ENCODE measurements at regions not wholly inside any gene's neighbourhood (a gene's known extent, or its start where the extent isn't known, plus 50 kb on each side); places are given as distances from the start of the nearest gene placed in this dataset.

DNA sequence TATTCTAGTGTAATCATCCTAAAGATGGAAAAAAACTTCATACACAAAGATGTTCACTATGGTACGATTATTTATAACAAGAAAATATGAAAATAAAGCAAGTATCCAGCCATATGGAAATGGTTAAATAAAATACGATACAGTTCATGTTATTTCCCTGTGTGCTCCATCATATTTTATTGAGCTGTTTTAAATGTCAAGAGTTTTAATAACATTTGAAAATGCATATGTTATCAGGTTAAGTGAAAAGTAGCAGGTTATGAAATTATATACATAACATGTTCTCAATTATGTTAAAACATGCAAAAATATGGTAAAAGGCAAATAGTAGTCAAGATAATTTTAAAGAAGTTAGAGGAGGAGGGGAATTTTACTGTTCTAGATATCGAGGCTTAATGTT lies 192.0 kb downstream of the HNRNPD start:
- DNase-seq (ENCODE audit: low read depth): no peak
- H3K4me3 ChIP-seq (ENCODE audit: low read length): no peak overlapping the region
- TF ChIP-seq, protein P1, sequence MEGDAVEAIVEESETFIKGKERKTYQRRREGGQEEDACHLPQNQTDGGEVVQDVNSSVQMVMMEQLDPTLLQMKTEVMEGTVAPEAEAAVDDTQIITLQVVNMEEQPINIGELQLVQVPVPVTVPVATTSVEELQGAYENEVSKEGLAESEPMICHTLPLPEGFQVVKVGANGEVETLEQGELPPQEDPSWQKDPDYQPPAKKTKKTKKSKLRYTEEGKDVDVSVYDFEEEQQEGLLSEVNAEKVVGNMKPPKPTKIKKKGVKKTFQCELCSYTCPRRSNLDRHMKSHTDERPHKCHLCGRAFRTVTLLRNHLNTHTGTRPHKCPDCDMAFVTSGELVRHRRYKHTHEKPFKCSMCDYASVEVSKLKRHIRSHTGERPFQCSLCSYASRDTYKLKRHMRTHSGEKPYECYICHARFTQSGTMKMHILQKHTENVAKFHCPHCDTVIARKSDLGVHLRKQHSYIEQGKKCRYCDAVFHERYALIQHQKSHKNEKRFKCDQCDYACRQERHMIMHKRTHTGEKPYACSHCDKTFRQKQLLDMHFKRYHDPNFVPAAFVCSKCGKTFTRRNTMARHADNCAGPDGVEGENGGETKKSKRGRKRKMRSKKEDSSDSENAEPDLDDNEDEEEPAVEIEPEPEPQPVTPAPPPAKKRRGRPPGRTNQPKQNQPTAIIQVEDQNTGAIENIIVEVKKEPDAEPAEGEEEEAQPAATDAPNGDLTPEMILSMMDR (conservative IDR thresholded peaks at IDR 0.05; ENCODE audit: low read length): no peak

DNA sequence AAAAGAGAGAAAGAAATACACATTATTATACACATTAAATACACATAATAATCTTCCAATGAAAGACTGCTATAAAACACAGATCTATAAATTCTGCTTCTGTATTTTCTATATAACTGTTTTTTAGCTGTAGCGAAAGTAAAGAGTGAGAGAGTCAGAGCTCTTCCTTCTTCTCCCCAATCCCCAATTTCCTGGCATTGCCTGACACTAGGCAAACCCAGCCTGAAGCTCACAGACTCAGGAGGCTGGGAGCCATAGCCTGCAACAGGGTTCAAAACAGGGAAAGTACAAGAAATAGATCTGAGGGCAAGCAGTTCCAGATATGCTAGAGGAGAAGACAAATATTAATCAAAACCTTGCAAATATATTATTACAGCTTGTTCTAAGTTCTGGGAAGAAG lies 201.6 kb downstream of the HNRNPD start:
- H3K4me3 ChIP-seq (ENCODE audit: low read length): no peak overlapping the region
- no peak for DNase-seq (ENCODE audit: low read depth)
- TF ChIP-seq, protein P1 (conservative IDR thresholded peaks at IDR 0.05; ENCODE audit: low read length): no peak

DNA sequence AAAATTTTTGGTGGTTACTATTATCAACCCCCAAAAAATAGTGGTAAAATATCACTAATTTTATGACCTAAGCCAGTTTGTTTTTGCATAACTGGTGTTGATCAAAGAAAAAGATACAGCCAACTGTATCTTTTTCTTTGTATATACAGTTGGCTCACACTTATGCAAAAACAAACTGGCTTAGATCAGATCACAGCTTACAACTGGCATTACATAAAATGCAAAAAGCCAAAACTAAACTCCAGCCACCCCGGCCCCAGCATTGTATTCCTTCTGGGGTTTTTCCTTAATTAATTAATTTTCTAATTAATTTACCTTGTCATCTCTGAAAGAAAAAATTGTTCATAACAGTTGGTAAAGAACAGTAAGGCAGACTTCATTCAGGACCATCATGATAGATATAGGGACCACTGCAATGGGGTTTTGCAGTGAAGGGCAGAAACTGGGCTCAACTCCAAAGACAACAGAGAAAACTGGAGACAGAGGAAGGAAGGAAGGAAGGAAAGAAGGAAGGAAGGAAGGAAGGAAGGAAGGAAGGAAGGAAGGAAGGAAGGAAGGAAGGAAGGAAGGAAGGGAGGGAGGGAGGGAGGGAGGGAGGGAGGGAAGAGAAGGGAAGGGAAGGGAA lies 202.1 kb downstream of the HNRNPD start:
- no peak for DNase-seq (ENCODE audit: low read depth)
- H3K4me3 ChIP-seq (ENCODE audit: low read length): no peak overlapping the region
- TF ChIP-seq, protein P1 (conservative IDR thresholded peaks at IDR 0.05; ENCODE audit: low read length): no peak

DNA sequence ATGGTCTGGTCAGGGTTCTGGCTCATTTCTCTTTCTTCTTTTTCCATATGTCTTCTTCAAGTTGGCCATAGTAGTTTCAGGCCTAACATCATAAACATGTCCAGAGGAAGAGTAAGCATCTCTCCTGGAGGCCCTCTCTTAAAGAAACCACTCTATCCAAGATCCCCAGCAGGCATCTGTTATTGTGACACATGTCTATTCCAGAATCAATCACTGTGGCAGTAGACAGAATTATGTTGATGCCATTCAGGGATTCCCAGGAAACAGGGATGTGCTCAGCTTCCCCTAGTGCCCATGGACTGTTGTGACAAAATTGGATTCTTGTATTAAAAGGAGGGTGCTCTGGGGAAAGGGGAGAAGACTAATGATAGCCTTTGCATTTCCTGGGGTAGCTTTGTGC lies 224.0 kb downstream of the HNRNPD start:
- H3K4me3 ChIP-seq (ENCODE audit: low read length): no peak overlapping the region
- DNase-seq (ENCODE audit: low read depth): no peak
- TF ChIP-seq, protein P1 (conservative IDR thresholded peaks at IDR 0.05; ENCODE audit: low read length): no peak

DNA sequence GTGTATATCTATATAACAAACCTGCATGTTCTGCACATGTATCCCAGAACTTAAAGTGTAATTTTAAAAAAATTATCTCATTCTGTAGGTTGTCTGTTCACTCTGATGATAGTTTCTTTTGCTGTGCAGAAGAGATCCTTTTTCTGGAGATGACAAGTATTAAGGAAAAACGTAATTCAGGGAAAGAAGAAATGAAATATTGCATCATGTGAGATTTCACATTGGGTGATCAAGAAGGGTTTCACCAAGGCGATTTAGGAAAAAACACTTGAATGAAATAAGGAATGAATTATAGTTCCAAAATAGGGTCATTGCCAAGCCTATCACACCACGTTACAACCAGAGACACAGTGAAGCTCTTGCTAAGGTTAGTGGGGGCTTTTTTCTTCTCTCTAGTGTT lies 227.9 kb downstream of the HNRNPD start:
- DNase-seq (ENCODE audit: low read depth): no peak
- TF ChIP-seq, protein P1 (conservative IDR thresholded peaks at IDR 0.05; ENCODE audit: low read length): no peak
- H3K4me3 ChIP-seq (ENCODE audit: low read length): no peak overlapping the region

DNA sequence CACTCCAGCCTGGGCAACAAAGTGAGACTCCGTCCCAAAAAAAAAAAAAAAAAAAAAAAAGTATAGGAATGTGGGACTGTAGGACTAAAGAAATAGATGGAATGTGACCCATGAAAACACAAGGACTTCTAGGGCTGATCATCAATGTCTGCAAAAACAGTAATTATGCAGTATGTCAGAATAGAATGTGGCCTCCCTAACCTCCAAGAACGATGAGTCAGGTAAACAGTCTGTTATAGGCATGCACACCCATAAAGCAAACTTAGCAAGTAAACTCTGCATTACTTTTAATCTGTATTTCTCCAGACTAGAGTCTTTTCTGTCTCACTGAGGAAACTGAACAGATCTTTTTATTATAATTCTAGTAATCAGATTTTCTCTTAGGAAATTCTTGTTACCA lies 233.4 kb downstream of the HNRNPD start:
- no peak overlapping the region for H3K4me3 ChIP-seq (ENCODE audit: low read length)
- TF ChIP-seq, protein P1 (conservative IDR thresholded peaks at IDR 0.05; ENCODE audit: low read length): no peak
- no peak for DNase-seq (ENCODE audit: low read depth)

DNA sequence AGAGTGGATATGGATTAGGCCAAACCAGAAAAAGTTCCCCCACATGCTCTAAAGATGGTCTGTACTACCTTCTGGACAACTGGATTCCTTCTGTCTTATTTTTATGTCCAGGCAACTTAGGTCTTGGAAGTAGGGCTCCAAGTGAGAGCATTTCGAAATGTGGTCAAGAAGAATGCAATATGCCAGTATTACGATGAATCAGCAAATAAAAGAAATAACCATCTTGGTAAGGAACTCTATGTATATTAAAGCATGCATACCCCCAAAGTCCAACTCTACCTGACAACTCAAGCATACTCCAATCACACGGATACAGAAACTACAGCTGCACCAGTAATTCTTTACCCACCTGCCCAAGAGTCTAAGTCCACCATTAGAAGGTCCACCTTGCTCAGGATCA lies 234.5 kb downstream of the HNRNPD start:
- TF ChIP-seq, protein P1 (conservative IDR thresholded peaks at IDR 0.05; ENCODE audit: low read length): no peak
- DNase-seq (ENCODE audit: low read depth): no peak
- no peak overlapping the region for H3K4me3 ChIP-seq (ENCODE audit: low read length)

Measured in AG10803 (cell line).